K562 (cell line): ENCODE measurements at regions not wholly inside any gene's neighbourhood (a gene's known extent, or its start where the extent isn't known, plus 50 kb on each side); places are given as distances from the start of the nearest gene placed in this dataset.

ENCODE experiments used
- ATAC-seq: fragments of 200-7000 bp; cut with Tn5 transposase; 3 replicates; pipeline ENCODE4 v1.9.1; 2020; ENCODE audit warnings: moderate library complexity
- BruUV-seq: library from RNA; stranded (reverse); fragments of 400-500 nt; replicated peaks from 2 replicates; lab custom pipeline; 2021; lab: Mats Ljungman, UMichigan
- CTCF ChIA-PET: fragments of 300-600 bp; formaldehyde crosslinking; extraction: SDS; loops from one replicate; lab custom pipeline; 2021; ENCODE audit warnings: low intra/inter-chr PET ratio; lab: Yijun Ruan, JAX
- POLR2A ChIA-PET: fragments of 300-600, 350-650 bp; sonication (Branson Sonifier 250); formaldehyde crosslinking; extraction: SDS; loops from one replicate; lab custom pipeline; 2021; ENCODE audit warnings: antibody characterized with exemption, inconsistent platforms; lab: Yijun Ruan, JAX
- DNase-seq, 4 experiments: peaks; one replicate each; pipeline versions ENCODE4 v3.0.0 to v3.0.0-alpha.2; 2011 to 2018; ENCODE audit warnings: low spot score in 3 of 4, mixed read lengths in 3 of 4; ENCODE audit errors: extremely low read depth in 1 of 4
- FAIRE-seq: peaks from 2 replicates; lab custom pipeline; 2011; peaks lifted over from hg19 to GRCh38; lab: Jason Lieb, UNC
- H2AFZ ChIP-seq: 2 replicates; pipeline ENCODE4 v1.6.0; 2011; ENCODE audit warnings: low read depth, low read length, control low read depth, inconsistent platforms
- H3K27ac ChIP-seq: fragments of 200-600 bp; 3 replicates; pipeline ENCODE4 v1.8.0; 2011; ENCODE audit warnings: low read depth, mild to moderate bottlenecking, control low read depth, inconsistent platforms, low read length, moderate library complexity, mixed read lengths; ENCODE audit errors: extremely low read depth
- H3K27me3 ChIP-seq, 2 experiments: fragments of 300-600 bp in 1 of 2; 2 replicates in 1 of 2; 3 replicates in 1 of 2; pipeline versions ENCODE4 v1.6.0 to v1.8.0; 2011; ENCODE audit warnings: inconsistent platforms in 2 of 2, low read length in 2 of 2, mild to moderate bottlenecking in 1 of 2, mixed read lengths in 1 of 2, moderate library complexity in 1 of 2; ENCODE audit not compliant: control insufficient read depth in 2 of 2, insufficient read depth in 2 of 2
- H3K36me3 ChIP-seq: fragments of 300-600 bp; 3 replicates; pipeline ENCODE4 v1.8.0; 2011; ENCODE audit warnings: mild to moderate bottlenecking, low read length, inconsistent platforms; ENCODE audit not compliant: control insufficient read depth, insufficient read depth
- H3K4me1 ChIP-seq, 2 experiments: fragments of 200-600 bp in 1 of 2; replicated peaks in 1 of 2; 2 replicates in 1 of 2; 3 replicates in 1 of 2; pipeline versions ENCODE4 v1.5.1 to v1.8.0; 2011; ENCODE audit warnings: inconsistent platforms in 2 of 2, low read length in 2 of 2, mild to moderate bottlenecking in 1 of 2, mixed read lengths in 1 of 2, moderate library complexity in 1 of 2; ENCODE audit not compliant: control insufficient read depth in 2 of 2, insufficient read depth in 2 of 2
- H3K4me2 ChIP-seq: 2 replicates; pipeline ENCODE4 v1.6.1; 2011; ENCODE audit warnings: low read length, control low read depth, inconsistent platforms, mixed read lengths; ENCODE audit not compliant: insufficient read depth
- H3K4me3 ChIP-seq: fragments of 200-600 bp; sonication (generic), shearing (Covaris generic); 2 replicates; pipeline ENCODE4 v1.5.1; 2016; ENCODE audit warnings: control low read depth, inconsistent platforms
- H3K79me2 ChIP-seq: fragments of 200-600 bp; 3 replicates; pipeline ENCODE4 v1.8.0; 2011; ENCODE audit warnings: low read length, inconsistent platforms; ENCODE audit not compliant: control insufficient read depth, insufficient read depth
- H3K9ac ChIP-seq, 2 experiments: 2 replicates each; pipeline versions ENCODE4 v1.6.0 to v1.6.1; 2011; ENCODE audit warnings: low read depth in 2 of 2, low read length in 2 of 2, control low read depth in 1 of 2, inconsistent platforms in 1 of 2, mild to moderate bottlenecking in 1 of 2, mixed read lengths in 1 of 2; ENCODE audit not compliant: insufficient read depth in 1 of 2
- H3K9me1 ChIP-seq: one replicate; pipeline ENCODE4 v1.6.0; 2011; ENCODE audit warnings: inconsistent platforms, mild to moderate bottlenecking, low read length, moderate library complexity; ENCODE audit not compliant: control insufficient read depth, insufficient read depth
- H3K9me3 ChIP-seq: replicated peaks from 2 replicates; pipeline ENCODE4 v1.5.1; 2011; ENCODE audit warnings: low read depth, low read length, inconsistent platforms; ENCODE audit not compliant: control insufficient read depth, insufficient read depth
- H4K20me1 ChIP-seq: replicated peaks from 2 replicates; pipeline ENCODE4 v1.6.1; 2011; ENCODE audit warnings: low read length, inconsistent platforms, mixed read lengths; ENCODE audit not compliant: control insufficient read depth, insufficient read depth
- ATF3 ChIP-seq, 2 experiments: fragments of 450-650 bp in 1 of 2; sonication (generic) in 1 of 2; formaldehyde crosslinking in 1 of 2; IDR thresholded peaks in 1 of 2; conservative IDR thresholded peaks in 1 of 2; 2 replicates each; pipeline versions ENCODE4 v1.6.1 to v1.8.1; 2016 to 2023; ENCODE audit warnings: mild to moderate bottlenecking in 2 of 2, moderate library complexity in 2 of 2, inconsistent platforms in 1 of 2, missing genetic modification reagents in 1 of 2
- CC2D1A ChIP-seq: fragments of 450-650 bp; IDR thresholded peaks from 2 replicates; pipeline ENCODE4 v1.6.1; 2017; ENCODE audit warnings: mild to moderate bottlenecking
- EP300 ChIP-seq: IDR thresholded peaks from 2 replicates; pipeline ENCODE4 v1.6.1; 2012; ENCODE audit warnings: low read length, improper control_type of control experiment
- FOXP1 ChIP-seq: sonication (generic); formaldehyde crosslinking; IDR thresholded peaks from 2 replicates; pipeline ENCODE4 v1.8.0; 2022; ENCODE audit warnings: mild to moderate bottlenecking, missing genetic modification reagents
- FUS ChIP-seq: fragments of 200-400 bp; formaldehyde crosslinking; optimal IDR thresholded peaks from 2 replicates; pipeline ENCODE3; 2017; ENCODE audit warnings: low read depth, low read length
- GATA2 ChIP-seq: sonication (generic); formaldehyde crosslinking; IDR thresholded peaks from 2 replicates; pipeline ENCODE4 v1.4.0; 2020; ENCODE audit warnings: mild to moderate bottlenecking, missing genetic modification reagents
- GTF2F1 ChIP-seq: IDR thresholded peaks from 2 replicates; pipeline ENCODE4 v1.6.1; 2011; ENCODE audit warnings: low read depth, low read length, improper control_type of control experiment
- HLTF ChIP-seq: fragments of 450-650 bp; IDR thresholded peaks from 2 replicates; pipeline ENCODE4 v1.6.1; 2016
- IFI16 ChIP-seq: fragments of 250-450 bp; sonication (Bioruptor Pico); IDR thresholded peaks from 2 replicates; pipeline ENCODE4 v2.1.2; 2022; ENCODE audit warnings: mild to moderate bottlenecking, inconsistent platforms
- NCOA2 ChIP-seq, 2 experiments: fragments of 450-650 bp; IDR thresholded peaks; 2 replicates each; pipeline ENCODE4 v1.6.1; 2018; ENCODE audit warnings: mild to moderate bottlenecking in 2 of 2, moderate library complexity in 1 of 2; ENCODE audit not compliant: partially characterized antibody in 2 of 2
- NFIC ChIP-seq: fragments of 450-650 bp; IDR thresholded peaks from 2 replicates; pipeline ENCODE4 v1.6.1; 2017; ENCODE audit warnings: mild to moderate bottlenecking, inconsistent platforms
- POLR3G ChIP-seq: IDR thresholded peaks from 2 replicates; pipeline ENCODE4 v1.6.1; 2011; ENCODE audit not compliant: insufficient read length, insufficient replicate concordance; ENCODE audit errors: extremely low read depth
- SAP30 ChIP-seq: fragments of 200-600 bp; sonication (generic); IDR thresholded peaks from 2 replicates; pipeline ENCODE4 v1.6.1; 2012; ENCODE audit warnings: borderline replicate concordance, low read depth, mild to moderate bottlenecking, moderate library complexity, low read length, control low read depth, inconsistent platforms; ENCODE audit not compliant: insufficient read depth, poor library complexity, severe bottlenecking
- SRSF3 ChIP-seq: fragments of 200-400 bp; formaldehyde crosslinking; IDR thresholded peaks from 2 replicates; pipeline ENCODE4 v1.6.1; 2016; ENCODE audit warnings: mild to moderate bottlenecking, low read length, moderate library complexity; ENCODE audit not compliant: insufficient read depth
- ZBTB43 ChIP-seq: sonication (generic); formaldehyde crosslinking; IDR thresholded peaks from 2 replicates; pipeline ENCODE4 v1.8.0; 2023; ENCODE audit warnings: mild to moderate bottlenecking, missing genetic modification reagents
- ZKSCAN3 ChIP-seq: fragments of 250-450 bp; sonication (Bioruptor Pico); IDR thresholded peaks from 2 replicates; pipeline ENCODE4 v1.4.0; 2020
- ZNF217 ChIP-seq: sonication (generic); formaldehyde crosslinking; IDR thresholded peaks from 2 replicates; pipeline ENCODE4 v1.8.0; 2022; ENCODE audit warnings: mild to moderate bottlenecking, missing genetic modification reagents
- WGBS: fragments of 100-300 bp; shearing (Covaris generic); methylation state at CpG from one replicate; pipeline ENCODE4 v1.1.6; 2016; ENCODE audit warnings: low coverage, mixed read lengths; ENCODE audit not compliant: insufficient coverage; ENCODE audit errors: missing lambda C conversion rate; 5-methylcytosine and 5-hydroxymethylcytosine counted together
- in situ Hi-C: fragments of 300-500 bp; cut with MboI; formaldehyde crosslinking; loops from 4 replicates; pipeline ENCODE4 v1.15.0; 2018; ENCODE audit warnings: inconsistent platforms, mixed read lengths
- intact Hi-C: fragments of 100-400 bp; cut with micrococcal nuclease; formaldehyde crosslinking; loops from 2 replicates; pipeline ENCODE4 v1.14.2; 2022

GRCh38 chr2:21620771-21621170, 497.0 kb downstream of the TDRD15 start:
- Histone ChIP-seq H3K9me1 (no peaks in the 10 kb centered on the region), H3K9me3 (no peaks in the 10 kb centered on the region), H3K36me3 (no peaks in the 10 kb centered on the region), H2AFZ (no peak overlapping the region), H3K27me3 (no peaks in the 10 kb centered on the region), H3K79me2 (no peaks in the 10 kb centered on the region), H3K27ac (no peak overlapping the region), H3K9ac (no peak overlapping the region), H3K4me1 (no peaks in the 10 kb centered on the region), H3K4me3 (no peak overlapping the region), H3K4me2 (no peak overlapping the region), H4K20me1 (no peaks in the 10 kb centered on the region)
- WGBS = 4% methylated on average over 5 of the region's 5 CpGs
- ATAC-seq = no peak
- BruUV-seq = no TSS peak
- intact Hi-C loops (no loop called here), in situ Hi-C loops (no loop called here)
- CTCF ChIA-PET = no interaction called here
- no peak for FAIRE-seq
- TF ChIP-seq POLR3G (no peak), SRSF3 (no peak), NFIC (no peak), CC2D1A (no peak), ZNF217 (CRISPR knock-in tag) (no peak), ZKSCAN3 (CRISPR knock-in tag) (no peak), EP300 (no peak), SAP30 (no peak), NCOA2 (IDR thresholded peaks at IDR 0.05; ENCODE audit: partially characterized antibody in 2 of 2) (no peak), ATF3 (IDR thresholded peaks at IDR 0.05) (no peak), ATF3 (CRISPR knock-in tag; conservative IDR thresholded peaks at IDR 0.05) (no peak), GATA2 (CRISPR knock-in tag) (no peak), HLTF (no peak), GTF2F1 (no peak), FUS (no peak), IFI16 (CRISPR knock-in tag) (no peak), FOXP1 (CRISPR knock-in tag) (no peak), ZBTB43 (CRISPR knock-in tag) (no peak)
- POLR2A ChIA-PET = no interaction called here
- DNase-seq = no peak
